SU-DHL-6 (cell line): ENCODE measurements at regions not wholly inside any gene's neighbourhood (a gene's known extent, or its start where the extent isn't known, plus 50 kb on each side); places are given as distances from the start of the nearest gene placed in this dataset.
"Not testable (repeated sequence)": the region's sequence is repeated elsewhere in the genome, so short reads cannot be mapped to it uniquely, and the experiment has no call there.

Experiments
- H2AFZ ChIP-seq: fragments of 200-600 bp; sonication (generic); 2 replicates; pipeline ENCODE4 v1.6.1; 2014; ENCODE audit warnings: low read depth, mild to moderate bottlenecking, moderate library complexity, mixed read lengths, antibody characterized with exemption, low read length; ENCODE audit not compliant: severe bottlenecking
- H3F3A ChIP-seq: fragments of 200-600 bp; shearing (Covaris generic); 2 replicates; pipeline ENCODE4 v1.6.0; 2016; ENCODE audit warnings: antibody characterized with exemption, mild to moderate bottlenecking; ENCODE audit not compliant: insufficient read depth
- H3K27ac ChIP-seq: fragments of 200-600 bp; sonication (generic); 2 replicates; pipeline ENCODE4 v1.5.1; 2016; ENCODE audit warnings: low read depth, mild to moderate bottlenecking, low read length, moderate library complexity, mixed read lengths
- H3K27me3 ChIP-seq: fragments of 200-600 bp; sonication (generic), shearing (Covaris generic); 2 replicates; pipeline ENCODE4 v1.6.0; 2014; ENCODE audit warnings: mild to moderate bottlenecking, low read length
- H3K36me3 ChIP-seq: fragments of 200-600 bp; sonication (generic); 2 replicates; pipeline ENCODE4 v1.6.1; 2014; ENCODE audit warnings: mild to moderate bottlenecking, low read length, mixed read lengths
- H3K4me2 ChIP-seq: fragments of 300-600, 200-600 bp; shearing (Covaris generic), sonication (generic); 2 replicates; pipeline ENCODE4 v1.6.0; 2014; ENCODE audit warnings: low read length, low read depth, mild to moderate bottlenecking; ENCODE audit not compliant: poor library complexity, severe bottlenecking
- H3K4me3 ChIP-seq: fragments of 200-600 bp; sonication (generic); 2 replicates; pipeline ENCODE4 v1.5.1; 2014; ENCODE audit warnings: antibody characterized with exemption, low read length, mild to moderate bottlenecking, mixed read lengths; ENCODE audit not compliant: insufficient read depth, poor library complexity, severe bottlenecking
- H3K79me2 ChIP-seq: fragments of 200-600 bp; sonication (generic); 2 replicates; pipeline ENCODE4 v1.6.1; 2014; ENCODE audit warnings: mild to moderate bottlenecking, low read length, moderate library complexity; ENCODE audit not compliant: insufficient read depth
- H3K9ac ChIP-seq: fragments of 200-600 bp; sonication (generic); 2 replicates; pipeline ENCODE4 v1.7.0; 2014; ENCODE audit warnings: mild to moderate bottlenecking, low read length
- H3K9me2 ChIP-seq: fragments of 200-600 bp; sonication (generic); replicated peaks from 2 replicates; pipeline ENCODE4 v1.6.1; 2014; ENCODE audit warnings: low read length; ENCODE audit not compliant: insufficient read depth
- H3K9me3 ChIP-seq: fragments of 200-600 bp; sonication (generic); 2 replicates; pipeline ENCODE4 v1.6.1; 2014; ENCODE audit warnings: low read length, mixed read lengths; ENCODE audit not compliant: insufficient read depth
- H4K20me1 ChIP-seq: fragments of 200-600 bp; sonication (generic); 2 replicates; pipeline ENCODE4 v1.6.1; 2014; ENCODE audit warnings: low read depth, mild to moderate bottlenecking, antibody characterized with exemption, low read length, moderate library complexity, mixed read lengths
- EZH2phosphoT487 ChIP-seq: fragments of 200-600 bp; sonication (generic), shearing (Covaris generic); conservative IDR thresholded peaks from 2 replicates; pipeline ENCODE4 v1.6.1; 2018; ENCODE audit warnings: mild to moderate bottlenecking, antibody characterized with exemption, low read length, moderate library complexity, mixed read lengths
- TF ChIP-seq, protein P1 (sequence below): fragments of 200-600 bp; sonication (generic); IDR thresholded peaks from one replicate; pipeline ENCODE4 v1.5.1; 2017; ENCODE audit warnings: antibody characterized with exemption, mild to moderate bottlenecking, low read length, moderate library complexity; ENCODE audit not compliant: insufficient read depth, poor library complexity, severe bottlenecking

DNA sequence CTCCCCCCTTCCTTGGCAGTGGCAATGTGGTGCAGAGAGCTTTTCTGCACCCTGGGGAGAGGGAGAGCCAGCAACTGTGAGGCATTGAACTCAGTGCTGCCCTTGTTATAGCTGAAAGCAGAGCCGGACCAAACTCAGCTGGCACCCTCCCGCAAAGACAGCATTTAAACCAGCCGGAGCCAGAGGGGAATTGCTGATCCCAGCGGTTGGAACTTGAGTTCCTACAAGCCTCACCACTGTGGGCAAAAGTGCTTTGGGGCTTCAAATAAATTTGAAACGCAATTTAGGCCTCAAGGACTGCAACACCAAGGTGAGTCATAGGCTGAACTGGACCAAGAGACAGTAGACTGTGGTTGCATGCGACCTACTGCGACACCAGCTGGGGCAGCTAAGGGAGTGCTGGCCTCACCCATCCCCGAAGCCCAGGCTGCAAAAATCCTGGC is 207.6 kb upstream of the CDKN2B start:
- Histone ChIP-seq H3F3A (no peaks in the 10 kb centered on the region), H3K27me3 (no peaks in the 10 kb centered on the region), H3K9me3 (no peaks in the 10 kb centered on the region), H3K9ac (no peak overlapping the region), H3K4me2 (no peak overlapping the region), H3K36me3 (no peaks in the 10 kb centered on the region), H2AFZ (no peak overlapping the region), H3K27ac (no peak overlapping the region), H4K20me1 (no peaks in the 10 kb centered on the region), H3K9me2 (no peaks in the 10 kb centered on the region), H3K4me3 (no peak overlapping the region), H3K79me2 (no peaks in the 10 kb centered on the region)
- TF ChIP-seq EZH2phosphoT487: no peak
- TF ChIP-seq, protein P1, sequence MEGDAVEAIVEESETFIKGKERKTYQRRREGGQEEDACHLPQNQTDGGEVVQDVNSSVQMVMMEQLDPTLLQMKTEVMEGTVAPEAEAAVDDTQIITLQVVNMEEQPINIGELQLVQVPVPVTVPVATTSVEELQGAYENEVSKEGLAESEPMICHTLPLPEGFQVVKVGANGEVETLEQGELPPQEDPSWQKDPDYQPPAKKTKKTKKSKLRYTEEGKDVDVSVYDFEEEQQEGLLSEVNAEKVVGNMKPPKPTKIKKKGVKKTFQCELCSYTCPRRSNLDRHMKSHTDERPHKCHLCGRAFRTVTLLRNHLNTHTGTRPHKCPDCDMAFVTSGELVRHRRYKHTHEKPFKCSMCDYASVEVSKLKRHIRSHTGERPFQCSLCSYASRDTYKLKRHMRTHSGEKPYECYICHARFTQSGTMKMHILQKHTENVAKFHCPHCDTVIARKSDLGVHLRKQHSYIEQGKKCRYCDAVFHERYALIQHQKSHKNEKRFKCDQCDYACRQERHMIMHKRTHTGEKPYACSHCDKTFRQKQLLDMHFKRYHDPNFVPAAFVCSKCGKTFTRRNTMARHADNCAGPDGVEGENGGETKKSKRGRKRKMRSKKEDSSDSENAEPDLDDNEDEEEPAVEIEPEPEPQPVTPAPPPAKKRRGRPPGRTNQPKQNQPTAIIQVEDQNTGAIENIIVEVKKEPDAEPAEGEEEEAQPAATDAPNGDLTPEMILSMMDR: no peak

DNA sequence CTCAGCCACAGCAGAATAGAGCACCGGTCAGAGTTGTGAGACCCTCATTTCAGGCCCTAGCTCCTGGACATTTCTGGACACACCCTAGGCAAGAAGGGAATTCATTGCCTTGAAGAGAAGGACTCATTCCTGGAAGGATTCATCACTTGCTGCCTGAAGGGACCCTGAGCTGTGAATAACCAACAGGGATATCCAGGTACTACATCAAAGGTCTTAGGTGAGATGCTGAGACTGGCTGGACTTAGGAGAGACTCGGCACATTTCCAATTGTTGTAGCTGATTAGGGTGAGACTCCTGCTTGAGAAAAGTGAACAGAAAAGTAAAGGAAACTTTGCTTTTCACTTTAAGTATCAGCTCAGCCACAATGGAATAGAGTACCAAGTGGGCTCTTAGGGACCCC is 208.1 kb upstream of the CDKN2B start:
- Histone ChIP-seq H3K9me3 (no peaks in the 10 kb centered on the region), H3K9ac (no peak overlapping the region), H3K9me2 (no peaks in the 10 kb centered on the region), H4K20me1 (no peaks in the 10 kb centered on the region), H3K4me3 (no peak overlapping the region), H3F3A (no peaks in the 10 kb centered on the region), H3K36me3 (no peaks in the 10 kb centered on the region), H3K27ac (no peak overlapping the region), H2AFZ (no peak overlapping the region), H3K4me2 (no peak overlapping the region), H3K79me2 (no peaks in the 10 kb centered on the region), H3K27me3 (no peaks in the 10 kb centered on the region)
- TF ChIP-seq, protein P1: no peak
- no peak for TF ChIP-seq EZH2phosphoT487

DNA sequence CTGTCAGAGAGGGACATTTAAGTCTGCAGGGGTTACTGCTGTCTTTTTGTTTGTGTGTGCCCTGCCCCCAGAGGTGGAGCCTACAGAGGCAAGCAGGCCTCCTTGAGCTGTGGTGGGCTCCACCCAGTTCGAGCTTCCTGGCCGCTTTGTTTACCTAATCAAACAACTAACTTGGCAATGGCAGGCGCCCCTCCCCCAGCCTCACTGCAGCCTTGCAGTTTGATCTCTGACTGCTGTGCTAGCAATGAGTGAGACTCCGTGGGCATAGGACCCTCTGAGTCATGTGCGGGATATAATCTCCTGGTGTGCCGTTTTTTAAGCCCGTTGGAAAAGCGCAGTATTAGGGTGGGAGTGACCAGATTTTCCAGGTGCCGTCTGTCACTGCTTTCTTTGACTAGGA is 216.8 kb upstream of the CDKN2B start:
- H3F3A ChIP-seq, H3K9me2 ChIP-seq, H4K20me1 ChIP-seq, H3K27ac ChIP-seq, H3K27me3 ChIP-seq, H3K36me3 ChIP-seq, H3K4me3 ChIP-seq, H2AFZ ChIP-seq, H3K9ac ChIP-seq, H3K79me2 ChIP-seq, H3K4me2 ChIP-seq, H3K9me3 ChIP-seq: not testable (repeated sequence)

DNA sequence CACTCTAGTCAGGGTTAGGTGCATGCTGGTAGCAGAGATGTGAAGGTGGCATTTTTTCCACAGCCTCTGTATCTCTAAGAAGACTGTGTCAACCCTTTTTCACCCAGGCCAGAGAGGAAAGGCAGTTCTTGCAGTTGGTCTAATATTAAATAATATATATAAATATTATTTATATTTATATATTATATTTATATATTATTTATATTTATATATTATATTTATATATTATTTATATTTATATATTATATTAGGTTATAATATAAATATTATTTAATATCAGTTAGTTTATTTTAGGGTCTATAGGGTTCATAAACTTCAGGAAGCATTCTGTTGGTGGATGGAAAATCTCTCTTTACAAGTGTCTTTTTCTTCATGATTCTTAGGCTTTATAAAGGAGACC is 218.6 kb upstream of the DMRTA1 start:
- no peaks in the 10 kb centered on the region for H3K9me2 ChIP-seq
- H3K4me2 ChIP-seq: no peak overlapping the region
- H3K9me3 ChIP-seq: peaks cover 6% of the 10 kb centered on the region; the same call in 1 of the 2 replicates
- H4K20me1 ChIP-seq: no peaks in the 10 kb centered on the region
- H3F3A ChIP-seq: no peaks in the 10 kb centered on the region
- no peak overlapping the region for H3K4me3 ChIP-seq
- H3K79me2 ChIP-seq: no peaks in the 10 kb centered on the region
- no peak overlapping the region for H2AFZ ChIP-seq
- no peaks in the 10 kb centered on the region for H3K36me3 ChIP-seq
- TF ChIP-seq, protein P1: no peak
- TF ChIP-seq EZH2phosphoT487: no peak
- no peaks in the 10 kb centered on the region for H3K27me3 ChIP-seq
- H3K9ac ChIP-seq: no peak overlapping the region
- H3K27ac ChIP-seq: no peak overlapping the region
